ENCODE measurements at regions not wholly inside any gene's neighbourhood (a gene's known extent, or its start where the extent isn't known, plus 50 kb on each side); places are given as distances from the start of the nearest gene placed in this dataset.

- no CpG with 5 or more reads among the region's 7 CpGs for WGBS (ENCODE audit: insufficient coverage, low lambda C conversion rate)
- Histone ChIP-seq H3K27ac (ENCODE audit: low read length) (no peak overlapping the region), H3K27me3 (ENCODE audit: control insufficient read depth, insufficient read depth, low read length) (no peaks in the 10 kb centered on the region), H3K4me3 (ENCODE audit: low read length) (no peak overlapping the region), H3K36me3 (ENCODE audit: control insufficient read depth, insufficient read depth, low read length) (no peaks in the 10 kb centered on the region), H3K9me3 (ENCODE audit: control insufficient read depth, low read depth, low read length) (no peaks in the 10 kb centered on the region), H3K4me1 (ENCODE audit: control insufficient read depth, insufficient read depth, low read length) (no peaks in the 10 kb centered on the region)
- no peak for DNase-seq
These were observed 319.7 kb downstream of the CXCL12 start for GRCh38 chr10:44064987-44065787.

DNA sequence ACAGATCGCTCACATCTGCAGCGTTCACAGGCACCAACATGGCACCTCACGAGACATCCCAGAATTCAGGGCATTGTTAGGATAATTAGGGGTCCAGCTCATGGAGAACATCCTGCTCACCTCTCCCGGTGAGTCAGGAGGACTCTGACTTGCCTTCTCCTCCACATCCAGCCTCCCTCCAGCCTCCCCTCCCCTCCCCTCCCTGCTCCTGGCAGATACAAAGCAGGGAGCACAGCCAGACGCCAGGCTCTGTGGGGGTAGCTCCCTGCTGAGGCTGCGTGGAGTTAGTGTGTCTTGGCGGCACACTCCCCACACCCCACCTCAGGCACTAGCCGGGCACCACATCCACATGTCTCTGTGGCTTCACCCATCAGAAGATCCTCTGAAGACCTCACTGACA is 320.6 kb downstream of the CXCL12 start:
- no peaks in the 10 kb centered on the region for H3K27me3 ChIP-seq (ENCODE audit: control insufficient read depth, insufficient read depth, low read length)
- no CpG with 5 or more reads among the region's 8 CpGs for WGBS (ENCODE audit: insufficient coverage, low lambda C conversion rate)
- no peak overlapping the region for H3K27ac ChIP-seq (ENCODE audit: low read length)
- H3K4me1 ChIP-seq (ENCODE audit: control insufficient read depth, insufficient read depth, low read length): no peaks in the 10 kb centered on the region
- H3K4me3 ChIP-seq (ENCODE audit: low read length): no peak overlapping the region
- no peaks in the 10 kb centered on the region for H3K9me3 ChIP-seq (ENCODE audit: control insufficient read depth, low read depth, low read length)
- DNase-seq: no peak
- no peaks in the 10 kb centered on the region for H3K36me3 ChIP-seq (ENCODE audit: control insufficient read depth, insufficient read depth, low read length)

GRCh38 chr10:44063686-44064085 is 321.2 kb downstream of the CXCL12 start:
- DNase-seq: no peak

GRCh38 chr10:44060719-44061118 is 324.2 kb downstream of the CXCL12 start:
- WGBS (ENCODE audit: insufficient coverage, low lambda C conversion rate): no CpG with 5 or more reads among the region's 2 CpGs
- Histone ChIP-seq H3K36me3 (ENCODE audit: control insufficient read depth, insufficient read depth, low read length) (no peaks in the 10 kb centered on the region), H3K4me3 (ENCODE audit: low read length) (no peak overlapping the region), H3K9me3 (ENCODE audit: control insufficient read depth, low read depth, low read length) (no peaks in the 10 kb centered on the region), H3K27ac (ENCODE audit: low read length) (no peak overlapping the region), H3K27me3 (ENCODE audit: control insufficient read depth, insufficient read depth, low read length) (peaks cover 15% of the 10 kb centered on the region), H3K4me1 (ENCODE audit: control insufficient read depth, insufficient read depth, low read length) (no peaks in the 10 kb centered on the region)
- no peak for DNase-seq

More at GRCh38 chr10:44063686-44064085, 321.2 kb downstream of the CXCL12 start:
- no peak overlapping the region for H3K4me3 ChIP-seq (ENCODE audit: low read length)
- no peaks in the 10 kb centered on the region for H3K9me3 ChIP-seq (ENCODE audit: control insufficient read depth, low read depth, low read length)
- no peaks in the 10 kb centered on the region for H3K36me3 ChIP-seq (ENCODE audit: control insufficient read depth, insufficient read depth, low read length)
- no peaks in the 10 kb centered on the region for H3K27me3 ChIP-seq (ENCODE audit: control insufficient read depth, insufficient read depth, low read length)
- no peak overlapping the region for H3K27ac ChIP-seq (ENCODE audit: low read length)
- no CpG with 5 or more reads among the region's 2 CpGs for WGBS (ENCODE audit: insufficient coverage, low lambda C conversion rate)
- H3K4me1 ChIP-seq (ENCODE audit: control insufficient read depth, insufficient read depth, low read length): no peaks in the 10 kb centered on the region

DNA sequence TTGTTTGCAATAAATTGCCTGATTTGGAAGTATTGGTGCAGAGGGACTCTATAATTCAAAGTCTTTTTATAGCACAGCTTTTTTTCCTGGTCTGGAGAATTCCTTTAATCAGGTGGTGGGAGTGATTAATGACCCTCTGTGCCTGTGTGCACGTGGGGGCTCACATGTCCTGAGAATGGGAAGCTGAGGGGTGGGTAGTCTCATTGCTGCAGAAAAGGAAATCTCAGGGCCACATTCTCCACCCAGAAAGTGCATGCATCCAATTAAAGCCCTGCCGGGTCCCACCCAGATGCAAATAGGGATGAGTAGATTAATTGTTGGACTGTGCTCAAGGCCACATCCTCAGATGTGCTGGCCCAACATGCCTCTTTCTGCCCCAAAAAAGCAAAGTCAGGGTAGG is 324.7 kb downstream of the CXCL12 start:
- H3K9me3 ChIP-seq (ENCODE audit: control insufficient read depth, low read depth, low read length): no peaks in the 10 kb centered on the region
- H3K27me3 ChIP-seq (ENCODE audit: control insufficient read depth, insufficient read depth, low read length): peaks cover 15% of the 10 kb centered on the region
- no CpG with 5 or more reads among the region's 2 CpGs for WGBS (ENCODE audit: insufficient coverage, low lambda C conversion rate)
- no peak for DNase-seq
- H3K4me3 ChIP-seq (ENCODE audit: low read length): no peak overlapping the region
- H3K27ac ChIP-seq (ENCODE audit: low read length): no peak overlapping the region
- H3K4me1 ChIP-seq (ENCODE audit: control insufficient read depth, insufficient read depth, low read length): no peaks in the 10 kb centered on the region
- H3K36me3 ChIP-seq (ENCODE audit: control insufficient read depth, insufficient read depth, low read length): no peaks in the 10 kb centered on the region

- Histone ChIP-seq H3K4me1 (ENCODE audit: control insufficient read depth, insufficient read depth, low read length) (no peaks in the 10 kb centered on the region), H3K9me3 (ENCODE audit: control insufficient read depth, low read depth, low read length) (no peaks in the 10 kb centered on the region), H3K27ac (ENCODE audit: low read length) (no peak overlapping the region), H3K36me3 (ENCODE audit: control insufficient read depth, insufficient read depth, low read length) (no peaks in the 10 kb centered on the region), H3K27me3 (ENCODE audit: control insufficient read depth, insufficient read depth, low read length) (peaks cover 15% of the 10 kb centered on the region), H3K4me3 (ENCODE audit: low read length) (no peak overlapping the region)
- no CpG with 5 or more reads among the region's 3 CpGs for WGBS (ENCODE audit: insufficient coverage, low lambda C conversion rate)
- no peak for DNase-seq
These were observed 326.6 kb downstream of the CXCL12 start for GRCh38 chr10:44058259-44058658.

DNA sequence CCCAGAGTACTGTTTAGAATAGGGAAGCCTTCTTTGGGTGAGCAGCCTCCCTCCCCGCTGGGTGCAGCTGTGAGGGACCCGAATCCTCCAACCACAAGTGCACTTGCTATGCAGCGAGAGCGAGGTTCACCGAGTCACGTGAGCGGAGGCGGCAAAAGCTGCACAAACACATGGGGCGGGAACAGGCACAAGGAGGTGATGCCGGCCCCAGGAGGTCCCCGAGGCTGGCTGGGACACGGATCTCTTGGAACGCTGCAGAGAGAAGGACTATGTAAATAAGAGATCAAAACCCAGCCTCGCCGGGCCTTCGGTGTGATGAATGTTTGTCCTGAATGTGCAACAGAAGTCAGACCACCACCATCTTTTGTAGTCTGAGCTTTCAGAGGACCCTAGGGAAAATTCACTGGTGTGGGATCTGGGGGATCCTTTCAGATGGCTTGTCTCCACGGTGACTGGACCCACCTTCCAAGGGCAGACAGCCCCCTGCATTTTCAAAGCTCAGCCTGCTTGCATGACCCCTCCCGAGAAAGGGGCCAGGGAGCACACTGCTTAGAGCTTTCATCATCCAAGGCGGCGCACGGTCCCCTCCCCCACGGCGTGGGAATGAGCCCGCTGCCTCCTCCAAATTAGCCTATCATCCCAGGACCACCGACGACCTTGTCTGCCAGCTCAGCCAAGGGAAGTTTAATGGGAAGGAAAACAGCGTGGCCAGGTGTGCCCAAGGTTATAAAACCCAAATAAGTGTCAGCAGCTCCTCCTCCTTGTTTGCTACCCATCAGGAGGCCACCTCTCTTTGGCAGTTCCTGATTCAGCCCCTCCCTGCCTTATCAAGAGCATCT is 327.7 kb downstream of the CXCL12 start:
- Histone ChIP-seq H3K36me3 (ENCODE audit: control insufficient read depth, insufficient read depth, low read length) (no peaks in the 10 kb centered on the region), H3K27me3 (ENCODE audit: control insufficient read depth, insufficient read depth, low read length) (peaks cover 15% of the 10 kb centered on the region), H3K4me3 (ENCODE audit: low read length) (no peak overlapping the region), H3K27ac (ENCODE audit: low read length) (no peak overlapping the region), H3K9me3 (ENCODE audit: control insufficient read depth, low read depth, low read length) (no peaks in the 10 kb centered on the region), H3K4me1 (ENCODE audit: control insufficient read depth, insufficient read depth, low read length) (no peaks in the 10 kb centered on the region)
- no CpG with 5 or more reads among the region's 27 CpGs for WGBS (ENCODE audit: insufficient coverage, low lambda C conversion rate)
- no peak for DNase-seq

DNA sequence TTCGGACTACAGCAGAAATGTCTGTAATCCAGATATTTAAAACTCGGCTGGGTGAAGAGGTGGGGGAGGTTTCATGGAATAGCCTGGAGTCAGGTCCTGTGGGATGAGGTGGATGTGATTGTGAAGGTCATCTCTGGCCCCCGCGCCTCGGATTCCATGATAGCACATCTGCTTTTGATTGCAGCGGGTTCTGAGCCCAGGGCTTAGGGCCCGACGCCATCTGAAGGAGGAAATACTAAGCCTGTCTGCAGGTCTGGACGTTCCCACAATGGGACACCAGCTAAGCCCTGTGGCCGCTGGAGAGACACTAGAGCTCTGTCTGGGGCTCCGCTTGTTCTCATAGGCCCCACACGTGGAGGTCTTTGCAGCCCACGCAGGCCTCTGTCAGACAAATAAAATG is 328.7 kb downstream of the CXCL12 start:
- Histone ChIP-seq H3K27me3 (ENCODE audit: control insufficient read depth, insufficient read depth, low read length) (peaks cover 15% of the 10 kb centered on the region), H3K4me1 (ENCODE audit: control insufficient read depth, insufficient read depth, low read length) (no peaks in the 10 kb centered on the region), H3K27ac (ENCODE audit: low read length) (no peak overlapping the region), H3K36me3 (ENCODE audit: control insufficient read depth, insufficient read depth, low read length) (no peaks in the 10 kb centered on the region), H3K4me3 (ENCODE audit: low read length) (no peak overlapping the region), H3K9me3 (ENCODE audit: control insufficient read depth, low read depth, low read length) (no peaks in the 10 kb centered on the region)
- no CpG with 5 or more reads among the region's 13 CpGs for WGBS (ENCODE audit: insufficient coverage, low lambda C conversion rate)
- DNase-seq: no peak

- Histone ChIP-seq H3K27ac (ENCODE audit: low read length) (no peak overlapping the region), H3K27me3 (ENCODE audit: control insufficient read depth, insufficient read depth, low read length) (peaks cover 15% of the 10 kb centered on the region), H3K9me3 (ENCODE audit: control insufficient read depth, low read depth, low read length) (no peaks in the 10 kb centered on the region), H3K4me3 (ENCODE audit: low read length) (no peak overlapping the region), H3K36me3 (ENCODE audit: control insufficient read depth, insufficient read depth, low read length) (no peaks in the 10 kb centered on the region), H3K4me1 (ENCODE audit: control insufficient read depth, insufficient read depth, low read length) (no peaks in the 10 kb centered on the region)
- WGBS (ENCODE audit: insufficient coverage, low lambda C conversion rate): 80% methylated on average over 1 of the region's 4 CpGs
- no peak for DNase-seq
These were observed 330.9 kb downstream of the CXCL12 start for GRCh38 chr10:44054046-44054445.

DNA sequence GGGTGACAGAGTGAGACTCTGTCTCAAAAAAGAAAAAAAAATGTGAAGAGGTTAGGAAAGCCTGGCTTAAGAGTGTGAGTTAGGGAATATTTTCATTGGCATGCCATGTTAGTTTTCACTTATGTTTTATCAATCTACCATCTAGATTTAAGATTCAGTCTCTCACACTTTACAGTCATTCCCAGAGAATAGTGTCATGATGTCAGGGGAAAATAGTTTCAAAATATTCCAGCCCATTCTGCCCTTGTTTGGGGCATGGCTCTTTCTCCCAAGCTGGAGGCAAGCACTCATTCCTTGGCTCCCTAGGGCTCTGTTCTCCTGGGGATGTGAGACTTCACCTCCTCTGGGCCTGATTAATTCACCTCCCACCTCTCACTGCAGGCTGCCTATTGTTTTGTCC is 331.5 kb downstream of the CXCL12 start:
- H3K4me3 ChIP-seq (ENCODE audit: low read length): no peak overlapping the region
- peaks cover 15% of the 10 kb centered on the region for H3K27me3 ChIP-seq (ENCODE audit: control insufficient read depth, insufficient read depth, low read length)
- no peaks in the 10 kb centered on the region for H3K4me1 ChIP-seq (ENCODE audit: control insufficient read depth, insufficient read depth, low read length)
- no peaks in the 10 kb centered on the region for H3K36me3 ChIP-seq (ENCODE audit: control insufficient read depth, insufficient read depth, low read length)
- no peaks in the 10 kb centered on the region for H3K9me3 ChIP-seq (ENCODE audit: control insufficient read depth, low read depth, low read length)
- no peak overlapping the region for H3K27ac ChIP-seq (ENCODE audit: low read length)
- no peak for DNase-seq
